Kidney (tissue), 13 donors: ENCODE measurements at regions not wholly inside any gene's neighbourhood (a gene's known extent, or its start where the extent isn't known, plus 50 kb on each side); places are given as distances from the start of the nearest gene placed in this dataset.

Experiments used
- DNase-seq, 5 donors: peaks; one replicate each; pipeline ENCODE4 v3.0.0-alpha.2; 2013 to 2020
- FAIRE-seq: peaks from 2 replicates; lab custom pipeline; 2012; peaks lifted over from hg19 to GRCh38; lab: Jason Lieb, UNC
- H3K27ac ChIP-seq, 2 donors: one replicate each; pipeline ENCODE4 v1.7.0; 2013; ENCODE audit warnings: low read depth in 2 of 2, low read length in 2 of 2, inconsistent platforms in 1 of 2
- H3K27me3 ChIP-seq: one replicate; pipeline ENCODE4 v1.7.1; 2013; ENCODE audit warnings: low read length, inconsistent platforms; ENCODE audit not compliant: control insufficient read depth, insufficient read depth
- H3K36me3 ChIP-seq, 3 donors: one replicate each; pipeline versions ENCODE4 v1.7.0 to v1.7.1; 2013; ENCODE audit warnings: low read length in 3 of 3, control low read depth in 1 of 3, inconsistent platforms in 1 of 3; ENCODE audit not compliant: insufficient read depth in 3 of 3, control insufficient read depth in 2 of 3
- H3K4me1 ChIP-seq, 3 donors: one replicate each; pipeline versions ENCODE4 v1.7.0 to v1.7.1; 2013; ENCODE audit warnings: low read length in 3 of 3, inconsistent platforms in 1 of 3, low read depth in 1 of 3; ENCODE audit not compliant: control insufficient read depth in 2 of 3, insufficient read depth in 2 of 3
- H3K4me3 ChIP-seq, 3 donors: one replicate each; pipeline versions ENCODE4 v1.7.0 to v1.8.1; 2013; ENCODE audit warnings: low read length in 3 of 3, control low read depth in 1 of 3, inconsistent platforms in 1 of 3
- H3K9ac ChIP-seq, 3 donors: one replicate each; pipeline versions ENCODE4 v1.7.0 to v1.7.1; 2013; ENCODE audit warnings: low read length in 3 of 3, control low read depth in 1 of 3, inconsistent platforms in 1 of 3
- H3K9me3 ChIP-seq, 3 donors: one replicate each; pipeline versions ENCODE4 v1.7.0 to v1.7.1; 2013; ENCODE audit warnings: low read length in 3 of 3, control low read depth in 1 of 3, inconsistent platforms in 1 of 3; ENCODE audit not compliant: control insufficient read depth in 2 of 3, insufficient read depth in 1 of 3
- CTCF ChIP-seq: IDR thresholded peaks from 3 replicates; pipeline ENCODE4 v1.5.1; 2012; ENCODE audit warnings: mild to moderate bottlenecking, moderate library complexity, borderline replicate concordance; ENCODE audit not compliant: insufficient read depth; ENCODE audit errors: extremely low read depth
- intact Hi-C: fragments of 100-400 bp; cut with DNase I; formaldehyde crosslinking; loops from one replicate; pipeline ENCODE4 v1.11.1; 2022
- donor health status: control.
- donor health status: control.
- donor health status: control.
- donor health status: control.
- donor health status: control.
- donor health status: DM: yes; HTN: yes; CAD: no.
- donor health status: Normal renal cell carcinoma (clear cell type).

DNA sequence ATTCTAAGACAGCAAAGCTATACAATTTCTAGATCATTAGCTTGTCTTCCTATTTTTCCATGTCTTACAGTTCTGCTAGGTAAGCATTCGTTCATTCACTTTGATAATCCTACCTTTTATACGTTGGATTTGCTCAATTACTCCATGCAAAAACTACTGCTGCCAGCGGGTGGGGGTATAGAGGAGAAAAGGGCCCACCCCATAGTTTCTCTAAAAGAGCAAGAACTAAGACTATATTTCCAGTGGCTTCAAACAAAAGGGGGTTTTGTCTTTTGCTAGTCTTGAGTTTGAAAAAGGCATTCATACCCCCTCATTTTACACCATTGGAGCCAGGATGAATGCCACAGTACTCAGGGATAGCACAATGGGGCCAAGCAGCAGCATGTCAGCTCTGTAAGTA lies 155.7 kb downstream of the WT1 start:
- Histone ChIP-seq H3K4me3 (no peak overlapping the region), H3K27me3 (no peaks in the 10 kb centered on the region), H3K9me3 (peaks cover 0 to 4% (median 0%) of the 10 kb centered on the region in 3 donors), H3K4me1 (no peaks in the 10 kb centered on the region), H3K36me3 (no peaks in the 10 kb centered on the region), H3K9ac (no peak overlapping the region), H3K27ac (no peak overlapping the region)
- FAIRE-seq = no peak
- DNase-seq = no peak
- no peak for TF ChIP-seq CTCF
- intact Hi-C loops = no loop called here

GRCh38 chr11:32280339-32280738 lies 155.0 kb downstream of the WT1 start:
- TF ChIP-seq CTCF = no peak
- Histone ChIP-seq H3K4me1 (no peaks in the 10 kb centered on the region), H3K9ac (no peak overlapping the region), H3K27me3 (no peaks in the 10 kb centered on the region), H3K36me3 (no peaks in the 10 kb centered on the region), H3K4me3 (no peak overlapping the region), H3K9me3 (peaks cover 0 to 4% (median 0%) of the 10 kb centered on the region in 3 donors), H3K27ac (no peak overlapping the region)
- DNase-seq (no peak), FAIRE-seq (no peak)
- intact Hi-C loops = no loop called here

GRCh38 chr11:32288276-32288675 lies 147.1 kb downstream of the WT1 start:
- H3K9ac ChIP-seq = no peak overlapping the region
- DNase-seq (no peak), FAIRE-seq (no peak)
- no peaks in the 10 kb centered on the region for H3K27me3 ChIP-seq
- intact Hi-C loops = no loop called here
- peaks cover 0 to 4% (median 0%) of the 10 kb centered on the region in 3 donors for H3K9me3 ChIP-seq
- H3K27ac ChIP-seq = no peak overlapping the region
- no peaks in the 10 kb centered on the region for H3K36me3 ChIP-seq
- no peak for TF ChIP-seq CTCF
- H3K4me3 ChIP-seq = no peak overlapping the region
- no peaks in the 10 kb centered on the region for H3K4me1 ChIP-seq

DNA sequence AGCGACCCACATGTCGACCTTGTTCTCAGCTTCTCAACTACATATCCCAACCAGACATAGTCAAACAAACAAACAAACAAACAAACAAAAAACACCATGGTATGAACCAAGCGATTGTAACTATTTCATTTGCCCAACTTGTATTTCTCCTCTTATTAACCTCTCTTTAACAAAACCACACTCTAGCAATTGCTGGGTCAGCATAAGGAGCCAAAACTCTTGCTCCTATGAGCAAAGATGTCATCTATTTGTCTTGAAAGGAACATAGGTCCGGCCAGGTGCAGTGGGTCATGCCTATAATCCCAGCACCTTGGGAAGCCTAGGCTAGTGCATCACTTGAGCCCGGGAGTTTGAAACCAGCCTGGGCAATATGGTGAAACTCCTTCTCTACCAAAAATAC lies 145.6 kb downstream of the WT1 start:
- intact Hi-C loops = no loop called here
- peaks cover 0 to 4% (median 0%) of the 10 kb centered on the region in 3 donors for H3K9me3 ChIP-seq
- H3K27ac ChIP-seq = no peak overlapping the region
- no peaks in the 10 kb centered on the region for H3K27me3 ChIP-seq
- no peaks in the 10 kb centered on the region for H3K4me1 ChIP-seq
- H3K9ac ChIP-seq = no peak overlapping the region
- FAIRE-seq (no peak), DNase-seq (no peak)
- TF ChIP-seq CTCF = no peak
- H3K36me3 ChIP-seq = no peaks in the 10 kb centered on the region
- no peak overlapping the region for H3K4me3 ChIP-seq
